Skeletal muscle tissue (tissue), 3 donors: ENCODE measurements at regions not wholly inside any gene's neighbourhood (a gene's known extent, or its start where the extent isn't known, plus 50 kb on each side); places are given as distances from the start of the nearest gene placed in this dataset.

ENCODE experiments used
- H3K27ac ChIP-seq: one replicate; pipeline ENCODE4 v1.7.0; 2013; ENCODE audit warnings: mild to moderate bottlenecking, low read depth, low read length, inconsistent platforms
- H3K27me3 ChIP-seq, 3 donors: one replicate each; pipeline ENCODE4 v1.7.0; 2013; ENCODE audit warnings: low read length in 3 of 3; ENCODE audit not compliant: control insufficient read depth in 3 of 3, insufficient read depth in 3 of 3
- H3K36me3 ChIP-seq, 3 donors: one replicate each; pipeline ENCODE4 v1.7.0; 2013; ENCODE audit warnings: low read length in 3 of 3; ENCODE audit not compliant: control insufficient read depth in 3 of 3, insufficient read depth in 3 of 3
- H3K4me1 ChIP-seq, 3 donors: one replicate each; pipeline ENCODE4 v1.7.0; 2013; ENCODE audit warnings: low read length in 3 of 3, mild to moderate bottlenecking in 3 of 3; ENCODE audit not compliant: control insufficient read depth in 3 of 3, insufficient read depth in 3 of 3
- H3K4me3 ChIP-seq, 3 donors: one replicate each; pipeline ENCODE4 v1.7.0; 2013; ENCODE audit warnings: low read length in 3 of 3
- H3K9ac ChIP-seq, 3 donors: one replicate each; pipeline ENCODE4 v1.7.0; 2013; ENCODE audit warnings: low read length in 3 of 3, mild to moderate bottlenecking in 3 of 3, moderate library complexity in 2 of 3, low read depth in 1 of 3
- H3K9me3 ChIP-seq, 3 donors: one replicate each; pipeline ENCODE4 v1.7.0; 2013; ENCODE audit warnings: low read length in 3 of 3; ENCODE audit not compliant: control insufficient read depth in 3 of 3
- donor health status: Osteomylitis.

DNA sequence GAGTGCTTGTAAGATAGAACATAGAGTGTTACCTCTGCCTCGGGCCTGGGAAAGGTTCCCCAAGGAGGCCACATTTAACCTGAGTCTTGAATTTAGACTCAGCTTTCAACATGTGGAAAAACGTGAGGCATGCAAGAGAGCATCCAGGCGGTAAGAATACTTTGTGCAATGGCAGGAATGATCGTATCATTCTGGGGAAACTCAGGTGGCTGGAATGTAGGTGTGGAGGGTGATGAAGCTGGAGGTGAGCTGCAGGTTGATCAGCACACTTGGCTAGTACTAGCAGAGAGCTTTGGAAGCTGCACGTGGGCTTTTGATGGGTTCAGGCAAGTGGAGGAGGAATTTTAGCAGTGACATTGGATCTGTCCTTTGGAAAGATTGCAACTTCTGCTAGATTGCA is 270.3 kb upstream of the RAG2 start:
- H3K4me1 ChIP-seq = no peaks in the 10 kb centered on the region
- no peaks in the 10 kb centered on the region for H3K27me3 ChIP-seq
- H3K27ac ChIP-seq = no peak overlapping the region
- no peak overlapping the region for H3K9ac ChIP-seq
- H3K36me3 ChIP-seq = no peaks in the 10 kb centered on the region
- H3K4me3 ChIP-seq = no peak overlapping the region
- H3K9me3 ChIP-seq = no peaks in the 10 kb centered on the region

DNA sequence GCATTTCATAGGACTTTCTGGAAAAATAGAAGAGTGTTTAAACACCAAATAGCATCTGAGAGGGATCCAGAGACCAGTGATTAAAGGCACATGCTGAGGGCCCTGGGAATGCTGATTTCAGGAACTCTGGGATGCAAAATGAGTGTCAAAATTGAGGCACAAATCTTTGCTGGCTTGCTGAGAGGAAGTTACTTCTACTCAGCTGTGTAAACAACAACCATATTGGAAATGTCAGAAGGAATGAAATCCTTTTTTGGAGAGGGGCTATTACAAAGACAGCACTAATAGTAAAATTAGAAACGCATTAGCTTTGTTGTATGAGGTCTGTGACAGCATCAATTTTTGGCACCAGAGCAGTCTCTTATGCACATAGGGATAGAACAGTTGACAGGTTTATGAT is 267.8 kb upstream of the RAG2 start:
- no peak overlapping the region for H3K4me3 ChIP-seq
- H3K4me1 ChIP-seq = no peaks in the 10 kb centered on the region
- H3K9me3 ChIP-seq = no peaks in the 10 kb centered on the region
- H3K36me3 ChIP-seq = no peaks in the 10 kb centered on the region
- H3K9ac ChIP-seq = no peak overlapping the region
- H3K27me3 ChIP-seq = no peaks in the 10 kb centered on the region
- no peak overlapping the region for H3K27ac ChIP-seq

DNA sequence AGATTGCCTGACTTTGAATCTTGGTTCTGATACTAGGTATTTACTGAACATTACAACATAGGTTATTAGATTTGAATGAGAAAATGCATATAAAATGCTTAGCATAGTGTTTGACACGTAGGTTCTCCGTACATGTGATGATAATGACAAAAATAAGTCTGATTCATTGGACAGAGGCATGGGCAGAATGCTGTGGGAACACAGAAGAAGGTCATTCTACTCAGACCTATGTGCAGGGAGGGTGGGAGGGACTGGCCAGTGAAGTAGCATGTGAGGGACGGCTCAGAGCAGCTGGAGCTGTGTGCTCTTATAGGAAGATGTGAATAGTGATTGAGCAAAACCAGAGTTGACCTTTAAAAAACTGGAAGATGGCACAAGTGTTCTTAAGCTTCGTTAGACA is 256.8 kb upstream of the RAG2 start:
- no peaks in the 10 kb centered on the region for H3K9me3 ChIP-seq
- no peaks in the 10 kb centered on the region for H3K27me3 ChIP-seq
- H3K4me1 ChIP-seq = no peaks in the 10 kb centered on the region
- no peak overlapping the region for H3K4me3 ChIP-seq
- no peaks in the 10 kb centered on the region for H3K36me3 ChIP-seq
- no peak overlapping the region for H3K27ac ChIP-seq
- no peak overlapping the region for H3K9ac ChIP-seq

DNA sequence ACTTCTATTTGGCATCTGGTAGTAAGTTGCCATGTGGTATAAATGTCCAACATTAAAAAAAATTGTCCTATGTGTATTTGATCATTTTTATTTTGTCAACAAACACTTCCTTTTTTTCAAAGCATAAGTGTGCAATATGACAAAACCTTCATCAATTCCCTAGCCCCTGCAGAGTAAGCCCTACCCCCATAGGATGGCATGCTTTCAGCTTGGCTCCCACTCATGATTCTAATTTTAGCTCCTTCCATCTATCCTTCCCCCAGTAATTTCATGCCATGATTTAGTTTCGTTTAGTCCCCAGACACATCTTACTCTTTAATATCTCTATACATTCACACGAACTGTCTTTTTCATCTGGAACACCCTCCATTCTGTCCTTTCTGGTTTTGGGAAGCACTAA is 250.6 kb upstream of the RAG2 start:
- Histone ChIP-seq H3K36me3 (no peaks in the 10 kb centered on the region), H3K27ac (no peak overlapping the region), H3K4me3 (no peak overlapping the region), H3K9ac (no peak overlapping the region), H3K9me3 (no peaks in the 10 kb centered on the region), H3K27me3 (no peaks in the 10 kb centered on the region), H3K4me1 (no peaks in the 10 kb centered on the region)

DNA sequence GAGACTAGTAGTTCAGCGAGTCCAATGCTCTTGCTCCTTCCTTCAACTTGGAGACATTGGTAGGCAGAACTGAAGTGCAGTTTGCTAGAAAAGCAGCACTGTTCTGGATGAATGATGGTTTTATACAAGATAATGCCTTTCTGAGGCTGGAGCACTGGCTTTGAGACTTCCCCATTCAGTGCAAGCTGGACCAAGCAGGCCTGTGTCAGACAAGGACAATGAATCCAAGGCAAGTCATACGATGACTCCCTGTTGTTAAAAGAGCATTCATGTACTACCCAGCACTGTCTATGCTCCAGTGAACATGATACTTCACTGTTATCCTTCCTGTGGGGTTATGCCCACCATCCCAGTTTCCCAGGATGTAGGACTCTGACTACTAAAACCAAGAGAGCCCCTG is 242.3 kb upstream of the RAG2 start:
- Histone ChIP-seq H3K4me1 (no peaks in the 10 kb centered on the region), H3K36me3 (no peaks in the 10 kb centered on the region), H3K27me3 (no peaks in the 10 kb centered on the region), H3K9me3 (peaks cover 0 to 2% (median 0%) of the 10 kb centered on the region in 3 donors), H3K4me3 (no peak overlapping the region), H3K27ac (no peak overlapping the region), H3K9ac (no peak overlapping the region)

DNA sequence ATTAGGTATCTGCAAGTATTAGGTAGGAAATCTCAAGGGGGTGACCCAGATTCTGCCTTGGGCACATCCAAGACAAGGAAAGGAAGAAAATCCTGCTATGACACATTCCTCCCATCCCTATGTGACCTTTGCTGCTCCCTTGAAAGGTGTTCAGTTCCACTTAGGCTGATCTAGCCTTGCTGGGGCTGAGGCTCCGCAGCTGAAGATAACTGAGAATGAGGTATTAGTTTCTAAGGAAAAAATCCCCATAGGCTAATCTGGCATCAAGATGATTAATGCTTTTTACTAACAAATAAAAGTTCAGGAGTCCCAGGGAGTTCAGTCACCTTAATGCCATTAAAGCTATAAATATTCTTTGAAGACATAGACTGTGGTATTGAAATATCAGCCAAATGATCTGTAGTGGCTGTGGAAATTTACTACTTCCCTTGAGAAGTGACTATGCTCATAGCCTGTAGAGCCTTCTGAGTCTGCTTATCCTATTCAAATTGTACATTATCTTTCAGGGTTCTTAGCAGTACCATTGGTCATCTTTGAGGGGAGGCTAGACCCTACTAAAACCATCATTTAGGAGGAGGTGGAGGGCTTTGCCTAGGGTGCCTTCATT is 239.9 kb upstream of the RAG2 start:
- Histone ChIP-seq H3K9ac (no peak overlapping the region), H3K4me3 (no peak overlapping the region), H3K27me3 (no peaks in the 10 kb centered on the region), H3K36me3 (no peaks in the 10 kb centered on the region), H3K9me3 (peaks cover 0 to 2% (median 0%) of the 10 kb centered on the region in 3 donors), H3K4me1 (no peaks in the 10 kb centered on the region), H3K27ac (no peak overlapping the region)

DNA sequence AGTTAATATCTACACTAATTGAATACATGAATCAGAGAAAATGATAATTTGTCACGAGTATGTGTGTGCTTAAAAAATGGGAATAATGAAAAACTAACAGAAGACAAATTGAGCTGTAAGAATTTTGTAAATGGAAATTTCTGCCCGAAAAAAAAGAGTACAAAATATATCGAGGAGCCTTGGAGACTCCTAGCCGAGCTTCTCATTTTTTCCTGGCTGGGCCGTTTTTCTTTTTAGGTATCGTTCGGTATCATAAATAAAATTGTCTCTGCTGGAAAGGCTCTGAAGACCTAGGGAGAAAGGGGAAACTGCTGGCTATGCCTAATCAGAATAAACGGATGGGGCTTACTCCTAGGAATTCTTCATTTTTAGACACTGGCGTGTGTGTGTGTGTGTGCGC is 227.2 kb upstream of the RAG2 start:
- no peaks in the 10 kb centered on the region for H3K36me3 ChIP-seq

DNA sequence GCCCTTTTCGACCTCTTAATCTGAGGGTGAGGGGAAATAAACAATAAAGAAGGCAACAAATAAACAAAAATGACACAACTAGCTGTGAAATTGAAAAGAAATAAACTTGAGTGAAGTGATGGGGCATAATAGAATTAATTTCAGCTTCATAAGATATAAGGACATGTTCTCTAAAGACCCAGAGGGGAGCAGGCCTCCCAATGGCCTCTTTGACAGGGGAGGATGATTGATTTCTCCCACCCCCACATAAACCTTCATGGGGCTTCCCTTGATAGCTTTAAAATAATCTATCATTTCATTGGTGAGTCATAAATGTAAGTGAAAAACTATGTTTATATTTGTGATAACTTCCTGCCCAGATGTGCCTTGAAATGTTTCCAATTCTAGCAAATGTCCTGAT is 226.3 kb upstream of the RAG2 start:
- H3K4me1 ChIP-seq = no peaks in the 10 kb centered on the region
- no peaks in the 10 kb centered on the region for H3K36me3 ChIP-seq
- H3K9ac ChIP-seq = no peak overlapping the region
- no peak overlapping the region for H3K4me3 ChIP-seq
- H3K27me3 ChIP-seq = no peaks in the 10 kb centered on the region
- H3K9me3 ChIP-seq = no peaks in the 10 kb centered on the region
- no peak overlapping the region for H3K27ac ChIP-seq

More for the DNA sequence above, 227.2 kb upstream of the RAG2 start:
- Histone ChIP-seq H3K27me3 (no peaks in the 10 kb centered on the region), H3K27ac (no peak overlapping the region), H3K9ac (no peak overlapping the region), H3K4me3 (no peak overlapping the region), H3K4me1 (no peaks in the 10 kb centered on the region), H3K9me3 (no peaks in the 10 kb centered on the region)

DNA sequence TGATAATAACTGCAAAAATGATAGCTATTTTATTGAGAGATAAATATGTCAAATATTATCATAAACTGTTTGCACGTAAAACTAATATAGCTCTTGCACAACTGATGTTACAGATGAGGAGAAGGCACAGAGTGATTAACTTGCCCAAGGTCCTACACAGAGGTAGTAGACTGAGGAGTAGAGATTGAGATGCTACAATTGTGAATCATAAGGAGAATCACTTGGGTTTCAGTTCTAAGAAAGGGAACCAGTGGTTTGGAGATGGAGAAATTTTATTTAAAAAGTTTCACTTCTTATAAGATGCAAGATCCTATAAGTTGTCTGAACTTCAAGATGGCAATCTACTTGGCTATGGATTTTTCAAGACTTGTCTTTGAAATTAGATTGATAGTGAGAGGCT is 224.8 kb upstream of the RAG2 start:
- Histone ChIP-seq H3K4me1 (no peaks in the 10 kb centered on the region), H3K4me3 (no peak overlapping the region), H3K27ac (no peak overlapping the region), H3K9ac (no peak overlapping the region), H3K9me3 (no peaks in the 10 kb centered on the region), H3K36me3 (no peaks in the 10 kb centered on the region), H3K27me3 (no peaks in the 10 kb centered on the region)

DNA sequence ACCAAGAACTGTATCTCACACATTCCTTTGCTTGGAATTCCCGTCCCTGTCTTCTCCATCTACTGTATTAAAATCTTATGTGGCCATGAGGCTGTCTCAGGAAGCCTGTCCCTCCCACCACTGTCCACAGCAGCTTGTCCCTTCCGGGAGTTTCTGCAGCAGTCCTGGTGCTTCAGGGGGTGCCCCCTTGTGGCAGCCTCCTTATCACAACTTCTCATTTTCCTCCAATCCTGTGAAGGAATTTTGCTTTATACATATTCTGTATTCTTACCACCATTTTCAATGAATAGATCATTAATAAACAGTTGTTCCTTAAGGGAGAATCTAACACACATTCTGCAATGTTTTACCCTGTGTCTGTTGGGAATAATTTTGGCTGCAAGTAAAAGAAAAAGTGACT is 220.4 kb upstream of the RAG2 start:
- Histone ChIP-seq H3K4me1 (no peaks in the 10 kb centered on the region), H3K27ac (no peak overlapping the region), H3K27me3 (no peaks in the 10 kb centered on the region), H3K9me3 (no peaks in the 10 kb centered on the region), H3K36me3 (no peaks in the 10 kb centered on the region), H3K4me3 (no peak overlapping the region), H3K9ac (no peak overlapping the region)
